Left ventricle myocardium inferior (tissue), 1 donor: ENCODE measurements at regions not wholly inside any gene's neighbourhood (a gene's known extent, or its start where the extent isn't known, plus 50 kb on each side); places are given as distances from the start of the nearest gene placed in this dataset.

Source experiments
- DNase-seq: peaks from one replicate; pipeline ENCODE4 v3.0.0-alpha.2; 2020
- H3K27ac ChIP-seq: fragments of 200-600 bp; replicated peaks from 2 replicates; pipeline ENCODE4 v1.8.0; 2021
- H3K27me3 ChIP-seq: fragments of 200-600 bp; 2 replicates; pipeline ENCODE4 v1.8.0; 2021; ENCODE audit warnings: low read depth
- H3K36me3 ChIP-seq: fragments of 200-600 bp; 2 replicates; pipeline ENCODE4 v1.8.0; 2021
- H3K4me1 ChIP-seq: fragments of 200-600 bp; 2 replicates; pipeline ENCODE4 v1.8.0; 2021
- H3K4me3 ChIP-seq: fragments of 200-600 bp; 2 replicates; pipeline ENCODE4 v1.8.0; 2021; ENCODE audit warnings: mild to moderate bottlenecking, moderate library complexity
- H3K9me3 ChIP-seq: fragments of 200-600 bp; replicated peaks from 2 replicates; pipeline ENCODE4 v1.8.0; 2021
- CTCF ChIP-seq: fragments of 200-600 bp; IDR thresholded peaks from 2 replicates; pipeline ENCODE4 v1.8.0; 2021; ENCODE audit warnings: antibody characterized with exemption, mild to moderate bottlenecking, borderline replicate concordance
- intact Hi-C: fragments of 100-400 bp; cut with micrococcal nuclease; formaldehyde crosslinking; loops from one replicate; pipeline ENCODE4 v1.11.0; 2022
- donor health status: DM: no; HTN: yes; CAD: no; lungs with severe emphysema.

DNA sequence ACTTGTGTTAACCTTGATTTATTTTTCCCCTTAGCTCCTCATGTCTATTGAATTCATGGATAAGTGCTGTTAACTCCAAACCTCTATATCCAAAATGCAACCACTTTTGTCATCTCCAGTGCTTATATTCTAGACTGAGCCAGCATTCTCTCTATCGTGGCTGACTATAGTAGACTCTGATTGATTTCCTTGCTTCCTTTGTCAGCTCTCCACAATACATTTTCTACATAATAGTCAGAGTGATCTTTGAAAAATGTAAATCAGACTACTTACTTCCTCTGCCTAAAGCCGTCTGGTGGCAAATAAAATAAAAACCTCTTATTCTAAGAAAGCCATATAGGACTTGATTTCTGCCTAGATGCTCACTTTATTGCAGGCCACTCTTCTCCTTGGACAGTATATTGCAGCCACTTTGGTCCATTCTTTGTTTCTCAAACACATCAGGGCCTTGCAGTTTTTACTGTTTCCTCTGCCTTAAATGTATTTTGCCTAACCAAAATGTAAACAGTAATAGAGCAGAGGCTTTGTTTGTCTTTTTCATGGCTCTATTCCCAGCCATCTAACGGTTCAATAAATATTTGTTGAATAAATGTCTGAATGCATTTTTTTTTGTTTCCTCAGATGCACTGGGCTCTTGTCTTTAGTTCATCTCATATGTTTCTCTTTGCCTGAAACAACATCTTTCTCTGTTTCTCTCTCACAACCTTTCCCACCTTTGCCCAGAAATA is 243.6 kb upstream of the CSNK1A1L start:
- no peak for DNase-seq
- intact Hi-C loops, result no loop called here
- Histone ChIP-seq H3K36me3 (no peaks in the 10 kb centered on the region), H3K4me1 (no peaks in the 10 kb centered on the region), H3K9me3 (peaks cover 20% of the 10 kb centered on the region), H3K4me3 (no peak overlapping the region), H3K27ac (no peak overlapping the region), H3K27me3 (no peaks in the 10 kb centered on the region)
- TF ChIP-seq CTCF, result no peak

DNA sequence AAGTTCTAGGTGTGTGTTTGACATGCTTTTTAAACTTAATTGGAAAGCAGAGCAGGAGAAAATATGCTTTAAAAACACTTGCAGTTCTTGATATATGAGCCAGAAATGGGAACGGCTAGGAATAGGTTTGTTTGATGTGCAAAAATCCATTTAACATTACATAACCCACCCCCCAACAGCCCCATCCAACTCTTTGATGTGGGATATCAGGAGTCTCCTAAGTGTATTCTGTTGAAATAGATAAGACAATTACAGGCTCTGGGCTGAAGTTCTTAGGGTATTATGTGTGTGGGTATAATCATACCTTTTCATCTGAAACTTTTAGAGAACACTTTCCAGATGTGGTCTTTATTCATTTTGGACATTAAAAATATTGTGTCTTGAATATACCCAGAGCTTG is 240.4 kb upstream of the CSNK1A1L start:
- TF ChIP-seq CTCF, result no peak
- Histone ChIP-seq H3K4me3 (no peak overlapping the region), H3K27me3 (no peaks in the 10 kb centered on the region), H3K36me3 (no peaks in the 10 kb centered on the region), H3K27ac (no peak overlapping the region), H3K9me3 (peaks cover 20% of the 10 kb centered on the region), H3K4me1 (no peaks in the 10 kb centered on the region)
- intact Hi-C loops, result no loop called here
- no peak for DNase-seq

- no peak for DNase-seq
- intact Hi-C loops, result no loop called here
- Histone ChIP-seq H3K4me1 (no peaks in the 10 kb centered on the region), H3K27ac (no peak overlapping the region), H3K4me3 (no peak overlapping the region), H3K9me3 (peaks cover 20% of the 10 kb centered on the region), H3K27me3 (no peaks in the 10 kb centered on the region), H3K36me3 (no peaks in the 10 kb centered on the region)
- TF ChIP-seq CTCF, result no peak
Measured at GRCh38 chr13:37345391-37345790, 239.9 kb upstream of the CSNK1A1L start.

DNA sequence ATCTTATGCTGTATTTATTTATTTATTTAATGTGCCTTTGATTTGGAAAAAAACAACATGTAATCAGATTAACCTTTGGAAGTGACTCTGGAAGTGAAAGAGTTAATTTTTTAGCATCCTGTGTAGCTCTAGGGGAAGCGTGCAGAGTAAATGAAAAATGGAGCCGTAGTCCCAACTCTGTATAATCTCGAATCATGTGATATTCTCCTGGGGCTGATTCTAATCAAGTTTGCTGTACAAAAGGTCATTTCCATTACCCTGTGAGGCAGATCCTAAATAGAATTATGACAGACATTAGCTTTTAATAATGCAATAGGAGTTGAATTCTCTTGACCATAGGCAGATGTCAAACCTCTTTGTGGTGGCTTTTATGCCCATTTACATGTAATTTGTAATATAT is 238.6 kb upstream of the CSNK1A1L start:
- Histone ChIP-seq H3K27ac (no peak overlapping the region), H3K9me3 (peaks cover 15% of the 10 kb centered on the region), H3K27me3 (no peaks in the 10 kb centered on the region), H3K4me3 (no peak overlapping the region), H3K4me1 (no peaks in the 10 kb centered on the region), H3K36me3 (no peaks in the 10 kb centered on the region)
- TF ChIP-seq CTCF, result no peak
- intact Hi-C loops, result no loop called here
- no peak for DNase-seq

GRCh38 chr13:37342205-37342604 is 236.7 kb upstream of the CSNK1A1L start:
- DNase-seq, result no peak
- no peak overlapping the region for H3K27ac ChIP-seq
- H3K9me3 ChIP-seq, result no peaks in the 10 kb centered on the region
- no peaks in the 10 kb centered on the region for H3K4me1 ChIP-seq
- no peak for TF ChIP-seq CTCF
- H3K4me3 ChIP-seq, result no peak overlapping the region
- intact Hi-C loops, result no loop called here
- no peaks in the 10 kb centered on the region for H3K36me3 ChIP-seq
- H3K27me3 ChIP-seq, result no peaks in the 10 kb centered on the region
